Liver (tissue), 3 donors: ENCODE measurements at regions not wholly inside any gene's neighbourhood (a gene's known extent, or its start where the extent isn't known, plus 50 kb on each side); places are given as distances from the start of the nearest gene placed in this dataset.

Experiments
- EGR1 ChIP-seq, 2 donors: IDR thresholded peaks; 2 replicates each; pipeline ENCODE4 v1.6.1; 2016 to 2018; ENCODE audit warnings: antibody characterized with exemption in 2 of 2, low read depth in 2 of 2
- TF ChIP-seq, protein P1 (sequence below): fragments of 150-350 bp; IDR thresholded peaks from 2 replicates; pipeline ENCODE4 v1.5.1; 2017; ENCODE audit warnings: improper control_type of control experiment, low read depth, low read length; ENCODE audit not compliant: missing input control
- donor health status: healthy.
- donor health status: healthy.

DNA sequence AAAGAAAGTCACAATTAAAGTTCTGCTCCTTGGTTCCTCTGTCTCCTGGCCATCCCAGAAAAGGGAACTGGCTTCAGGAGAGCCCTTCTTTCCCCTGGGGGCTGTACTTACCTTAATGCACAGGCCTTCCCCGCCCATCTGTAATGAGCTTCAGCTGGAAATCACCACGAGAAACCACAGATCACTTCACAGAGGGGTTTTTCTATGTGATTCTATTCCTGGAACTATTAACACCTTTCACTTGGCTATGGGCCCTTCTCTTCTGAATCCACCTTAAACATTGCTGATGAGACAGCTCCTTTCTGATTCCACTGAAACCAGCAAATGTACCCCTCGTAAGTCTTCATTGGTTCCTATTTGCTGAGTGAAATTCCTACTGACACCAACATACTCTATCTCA, 80.7 kb downstream of the FOXF2 start:
- TF ChIP-seq, protein P1, sequence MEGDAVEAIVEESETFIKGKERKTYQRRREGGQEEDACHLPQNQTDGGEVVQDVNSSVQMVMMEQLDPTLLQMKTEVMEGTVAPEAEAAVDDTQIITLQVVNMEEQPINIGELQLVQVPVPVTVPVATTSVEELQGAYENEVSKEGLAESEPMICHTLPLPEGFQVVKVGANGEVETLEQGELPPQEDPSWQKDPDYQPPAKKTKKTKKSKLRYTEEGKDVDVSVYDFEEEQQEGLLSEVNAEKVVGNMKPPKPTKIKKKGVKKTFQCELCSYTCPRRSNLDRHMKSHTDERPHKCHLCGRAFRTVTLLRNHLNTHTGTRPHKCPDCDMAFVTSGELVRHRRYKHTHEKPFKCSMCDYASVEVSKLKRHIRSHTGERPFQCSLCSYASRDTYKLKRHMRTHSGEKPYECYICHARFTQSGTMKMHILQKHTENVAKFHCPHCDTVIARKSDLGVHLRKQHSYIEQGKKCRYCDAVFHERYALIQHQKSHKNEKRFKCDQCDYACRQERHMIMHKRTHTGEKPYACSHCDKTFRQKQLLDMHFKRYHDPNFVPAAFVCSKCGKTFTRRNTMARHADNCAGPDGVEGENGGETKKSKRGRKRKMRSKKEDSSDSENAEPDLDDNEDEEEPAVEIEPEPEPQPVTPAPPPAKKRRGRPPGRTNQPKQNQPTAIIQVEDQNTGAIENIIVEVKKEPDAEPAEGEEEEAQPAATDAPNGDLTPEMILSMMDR = no peak
- no peak for TF ChIP-seq EGR1 (IDR thresholded peaks at IDR 0.05; ENCODE audit: low read depth in 2 of 2)
